Kidney capillary endothelial cell (primary cell): ENCODE measurements at regions not wholly inside any gene's neighbourhood (a gene's known extent, or its start where the extent isn't known, plus 50 kb on each side); places are given as distances from the start of the nearest gene placed in this dataset.
"Not testable (repeated sequence)": the region's sequence is repeated elsewhere in the genome, so short reads cannot be mapped to it uniquely, and the experiment has no call there.

Source experiments
- DNase-seq: peaks from one replicate; pipeline ENCODE4 v3.0.0-alpha.2; 2018; ENCODE audit warnings: low spot score

DNA sequence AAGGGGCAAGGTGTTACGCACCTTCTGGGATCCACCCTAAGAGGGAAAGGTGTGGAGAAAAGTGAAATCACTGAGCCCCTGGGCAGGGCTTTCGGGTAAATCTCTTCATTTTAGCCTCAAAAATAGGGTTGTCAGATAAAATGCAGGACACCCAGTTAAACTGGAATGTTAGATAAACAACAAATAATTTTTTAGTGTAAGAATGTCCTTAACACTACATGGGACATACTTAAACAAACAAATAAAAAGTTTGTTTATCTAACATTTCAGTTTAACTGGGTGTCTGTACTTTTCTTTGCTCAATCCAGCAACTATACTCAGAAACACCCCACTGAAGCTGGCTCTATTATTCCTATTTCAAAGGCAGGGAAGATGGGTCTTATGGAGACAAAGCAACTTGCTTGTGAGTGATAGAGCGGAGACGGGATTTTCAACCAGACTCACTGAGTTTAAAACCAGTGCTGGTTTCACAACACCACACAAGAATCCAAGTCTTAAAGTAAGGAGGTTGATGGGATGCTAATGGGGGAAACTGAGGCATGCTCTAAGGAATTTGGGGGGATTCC lies 144.8 kb upstream of the RBPJ start:
- no peak for DNase-seq

DNA sequence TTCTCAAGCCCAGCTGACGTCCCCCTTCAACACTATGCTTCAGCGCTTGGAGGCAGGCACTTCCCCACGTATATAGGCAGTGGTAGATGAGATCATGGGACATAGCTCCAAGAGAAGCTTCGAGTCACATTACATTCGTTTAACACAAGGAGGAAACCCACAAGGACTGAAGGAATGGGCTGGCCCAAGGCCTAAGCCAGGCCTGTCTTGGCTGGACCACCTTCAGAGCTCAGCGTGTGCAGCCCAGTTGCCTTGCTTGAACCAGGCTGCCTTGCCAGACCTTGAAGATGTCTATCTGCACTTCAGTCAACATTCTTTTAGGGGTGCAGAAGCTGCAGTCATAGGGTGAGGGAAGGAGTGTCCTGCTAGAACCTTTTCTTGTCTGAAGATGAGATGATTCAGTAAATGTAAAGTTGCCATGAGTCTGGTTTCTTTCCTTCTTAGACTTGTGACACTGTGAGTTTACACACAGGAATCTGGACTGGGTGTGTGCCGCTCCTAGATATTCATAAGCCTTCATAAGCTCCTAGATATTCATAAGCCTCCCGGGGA lies 144.1 kb upstream of the RBPJ start:
- DNase-seq = no peak

DNA sequence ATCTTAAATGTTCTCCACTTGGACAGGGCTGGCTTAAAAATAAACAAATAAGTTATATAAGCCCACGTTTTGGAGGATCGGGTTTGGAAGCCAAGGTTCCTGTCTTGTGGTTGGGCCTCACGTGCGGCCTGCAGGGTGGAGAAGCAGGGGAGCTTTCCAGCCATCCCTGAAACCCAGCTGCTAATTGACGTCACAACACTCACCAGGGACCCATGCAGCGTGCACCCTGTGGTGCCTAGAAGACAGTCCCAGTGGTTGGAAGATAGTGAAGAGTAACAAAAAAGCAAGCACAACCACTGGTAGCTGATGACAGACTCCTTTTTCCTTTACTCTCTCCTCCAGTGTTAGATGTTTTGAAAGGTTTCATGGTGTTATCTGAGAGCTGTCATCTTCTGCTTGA lies 142.0 kb upstream of the RBPJ start:
- no peak for DNase-seq

DNA sequence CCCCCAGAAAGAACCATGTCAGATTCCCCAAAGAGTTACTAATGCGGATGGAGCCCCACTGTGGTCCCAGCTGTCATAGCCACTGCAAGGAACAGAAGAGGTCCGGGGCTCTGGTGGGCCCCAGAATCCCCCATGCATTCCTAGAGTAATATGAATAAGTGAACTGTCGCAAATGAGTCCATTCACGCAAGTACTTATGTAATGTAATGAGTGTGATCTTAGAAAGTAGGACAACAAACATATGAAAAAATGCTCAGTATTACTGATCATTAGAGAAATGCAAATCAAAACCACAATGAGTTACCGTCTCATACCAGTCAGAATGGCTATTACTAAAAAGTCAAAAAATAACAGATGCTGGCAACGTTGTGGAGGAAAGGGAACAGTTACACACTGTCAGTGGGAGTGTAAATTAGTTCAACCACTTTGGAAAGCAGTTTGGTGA lies 141.5 kb upstream of the RBPJ start:
- DNase-seq = no peak

DNA sequence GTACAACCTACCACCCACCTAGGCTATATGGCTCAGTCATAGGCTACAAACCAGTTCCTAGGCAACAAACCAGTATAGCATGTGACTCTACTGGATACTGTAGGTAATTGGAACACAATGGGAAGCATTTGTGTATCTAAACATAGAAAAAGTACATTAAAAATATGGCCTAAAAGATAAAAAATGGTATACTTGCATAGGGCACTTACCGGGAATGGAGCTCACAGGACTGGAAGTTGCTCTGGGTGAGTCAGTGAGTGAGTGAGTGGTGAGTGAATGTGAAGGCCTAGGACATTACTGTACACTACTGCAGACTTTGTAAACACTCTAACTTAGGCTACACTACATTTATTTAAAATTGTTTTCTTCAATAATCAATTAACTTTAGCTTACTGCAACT lies 139.2 kb upstream of the RBPJ start:
- DNase-seq = no peak

DNA sequence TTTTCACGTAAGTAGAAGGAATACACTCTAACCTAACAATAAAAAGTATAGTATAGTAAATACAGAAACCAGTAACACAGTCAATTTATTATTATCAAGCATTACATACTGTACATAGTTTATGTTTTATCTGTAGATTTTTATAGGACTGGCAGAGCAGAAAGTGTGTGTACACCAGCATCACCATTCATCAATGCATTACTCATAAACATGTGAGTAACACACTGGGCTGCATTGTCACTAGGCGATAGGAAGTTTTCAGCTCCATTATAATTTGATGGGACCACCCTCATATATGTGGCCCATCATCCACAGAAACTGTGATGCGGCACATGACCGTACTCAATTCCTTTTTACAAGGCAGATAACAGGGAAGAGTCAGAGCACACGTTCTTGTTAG lies 137.8 kb upstream of the RBPJ start:
- no peak for DNase-seq

DNA sequence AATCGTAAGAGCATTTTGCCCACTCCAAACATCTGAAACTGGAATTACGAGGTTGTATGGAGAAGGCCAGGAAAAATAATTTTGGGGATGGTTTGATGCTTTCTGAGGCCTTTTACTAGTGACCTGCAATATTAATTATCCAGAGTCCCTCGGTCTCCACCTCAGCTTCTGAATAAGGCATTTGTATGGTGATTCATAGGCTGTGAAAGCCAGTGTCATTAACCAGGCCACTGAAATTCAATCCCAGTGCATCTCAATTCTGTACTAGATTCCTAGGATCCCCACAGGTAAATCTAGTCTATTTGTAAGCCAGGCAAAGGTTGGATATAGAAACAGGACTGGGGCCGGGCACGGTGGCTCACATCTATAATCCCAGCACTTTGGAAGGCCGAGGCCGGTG lies 135.4 kb upstream of the RBPJ start:
- DNase-seq = no peak

DNA sequence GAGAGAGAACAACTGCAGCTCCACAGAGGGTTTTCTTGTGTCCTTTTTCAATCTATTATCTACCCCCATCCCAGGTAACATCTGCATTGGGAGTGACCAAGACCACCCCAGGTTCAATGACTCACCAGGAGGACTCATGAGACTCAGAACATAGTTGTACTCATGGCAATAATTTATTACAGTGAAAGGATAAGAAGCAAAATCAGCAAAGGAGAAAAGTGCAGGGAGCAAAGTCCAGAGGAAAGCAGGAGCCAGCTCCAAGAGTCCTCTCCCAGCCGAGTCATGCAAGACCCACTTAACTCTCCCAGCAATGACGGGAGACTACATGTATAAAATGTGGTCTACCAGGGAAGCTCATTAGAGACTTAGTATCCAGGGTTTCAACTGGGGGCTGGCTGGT lies 129.5 kb upstream of the RBPJ start:
- DNase-seq = no peak

DNA sequence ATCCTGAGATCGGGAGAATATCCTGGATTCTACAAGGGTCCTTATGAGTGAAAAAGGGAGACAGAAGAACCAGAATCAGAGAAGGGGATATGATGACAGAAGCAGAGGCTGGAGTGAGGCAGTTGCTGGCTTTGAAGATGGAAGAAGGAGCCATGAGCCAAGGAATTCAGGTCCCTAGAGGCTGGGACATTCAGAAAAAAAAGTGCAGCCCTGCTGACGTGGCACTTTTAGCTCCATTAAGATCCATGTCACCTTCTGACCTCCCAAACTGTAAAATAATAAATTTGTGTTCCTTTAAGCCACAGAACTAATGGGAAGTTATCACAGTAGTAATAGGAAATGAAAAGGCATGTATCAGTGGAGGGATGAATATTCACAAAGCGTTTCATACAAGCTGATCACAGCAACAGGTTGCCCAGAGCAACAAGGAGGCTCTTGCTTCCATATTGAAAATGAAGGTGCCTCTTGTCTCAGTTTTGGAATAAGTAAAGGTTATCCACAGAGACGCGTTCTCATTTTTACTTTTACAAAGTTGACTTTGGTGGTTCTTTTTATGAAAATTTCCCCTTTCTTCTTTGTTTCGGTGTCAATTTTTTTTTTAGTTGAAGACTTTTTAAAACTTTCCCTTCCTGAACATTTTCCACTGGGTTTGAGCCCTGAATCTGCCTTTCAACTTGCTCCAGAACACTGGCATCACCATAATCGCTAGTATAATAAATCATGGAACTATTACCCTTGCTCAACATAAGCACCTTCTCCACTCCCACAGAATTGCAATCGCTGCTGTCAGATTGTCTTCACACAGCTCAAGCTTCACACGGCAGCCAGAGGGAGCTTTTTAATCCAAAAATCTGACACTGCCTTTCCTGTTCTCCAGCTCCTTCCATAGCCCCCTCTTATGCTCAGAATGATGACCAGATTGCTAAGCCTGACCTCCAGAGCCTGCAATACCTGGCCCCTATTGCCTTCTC lies 127.6 kb upstream of the RBPJ start:
- DNase-seq = no peak

DNA sequence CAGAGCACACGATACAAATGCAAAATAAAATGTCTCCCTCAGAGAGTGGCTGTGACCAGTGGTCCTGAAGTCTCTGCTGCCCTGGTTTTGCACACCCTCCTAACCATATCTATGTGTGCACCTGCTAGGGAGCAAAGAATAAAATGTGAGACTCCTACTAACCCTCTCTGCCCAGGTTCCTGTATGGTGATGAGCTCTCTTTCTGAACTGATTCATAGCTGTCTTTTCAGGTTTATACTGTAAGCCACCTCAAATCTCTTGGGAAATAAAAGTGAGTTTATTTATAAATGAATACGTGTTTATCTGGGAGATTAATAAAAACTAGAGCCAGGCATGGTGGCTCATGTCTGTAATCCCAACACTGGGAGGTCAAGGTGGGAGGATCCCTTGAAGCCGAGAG lies 126.0 kb upstream of the RBPJ start:
- no peak for DNase-seq

DNA sequence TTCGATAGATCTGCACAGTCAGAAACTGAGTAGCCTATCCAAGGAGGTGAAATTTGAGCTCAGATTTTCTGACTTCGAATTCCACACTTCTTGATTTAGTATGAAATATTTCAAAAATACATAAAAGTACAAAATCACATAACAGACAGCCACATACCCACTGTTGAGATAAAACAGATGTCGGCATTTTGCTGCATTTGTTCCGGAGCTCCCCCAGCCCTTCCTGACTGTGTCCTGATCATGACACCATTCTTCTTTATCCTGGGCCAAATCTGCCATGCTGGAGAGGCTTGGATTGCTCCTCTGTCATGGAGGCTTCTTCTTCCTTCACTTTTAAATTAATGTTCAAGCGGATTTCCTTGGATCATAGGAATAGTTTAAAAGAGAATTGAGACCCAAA lies 124.2 kb upstream of the RBPJ start:
- DNase-seq = no peak

DNA sequence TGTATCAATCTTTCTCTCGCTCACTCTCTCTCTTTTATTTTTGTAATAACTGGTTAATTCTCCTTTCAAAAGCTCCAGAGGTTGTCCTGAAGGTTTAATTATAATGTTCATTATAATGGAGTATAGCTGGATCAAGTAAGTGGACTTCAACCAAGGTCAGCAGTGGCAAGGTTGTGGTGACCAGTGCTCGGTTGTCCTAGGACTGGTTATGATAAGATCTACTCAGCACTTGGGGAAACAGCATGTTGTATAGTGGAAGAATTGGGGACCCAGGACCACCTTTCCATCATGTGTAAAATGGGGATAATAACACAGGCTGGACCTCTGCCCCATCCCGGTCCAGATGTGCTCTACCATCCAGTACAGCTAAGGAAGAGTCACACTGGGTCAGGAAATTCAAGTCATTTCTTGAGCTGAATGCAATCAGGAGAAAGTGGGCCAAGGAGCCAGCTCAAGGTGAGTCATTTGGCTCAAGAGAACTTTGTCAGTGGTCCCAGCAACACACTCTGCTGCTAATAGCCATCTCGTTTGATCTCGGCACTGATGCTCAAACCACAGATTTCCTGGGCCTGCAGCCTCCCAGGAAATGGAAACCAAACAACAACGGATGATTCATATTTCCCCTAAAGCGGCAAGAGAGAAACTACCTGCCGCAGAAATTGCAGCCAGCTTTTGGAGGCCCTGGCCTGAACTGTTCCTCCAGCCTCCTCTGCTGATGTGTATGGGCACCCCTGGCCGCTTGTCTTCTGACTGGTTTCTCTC lies 123.6 kb upstream of the RBPJ start:
- DNase-seq = peak; percentile 27

DNA sequence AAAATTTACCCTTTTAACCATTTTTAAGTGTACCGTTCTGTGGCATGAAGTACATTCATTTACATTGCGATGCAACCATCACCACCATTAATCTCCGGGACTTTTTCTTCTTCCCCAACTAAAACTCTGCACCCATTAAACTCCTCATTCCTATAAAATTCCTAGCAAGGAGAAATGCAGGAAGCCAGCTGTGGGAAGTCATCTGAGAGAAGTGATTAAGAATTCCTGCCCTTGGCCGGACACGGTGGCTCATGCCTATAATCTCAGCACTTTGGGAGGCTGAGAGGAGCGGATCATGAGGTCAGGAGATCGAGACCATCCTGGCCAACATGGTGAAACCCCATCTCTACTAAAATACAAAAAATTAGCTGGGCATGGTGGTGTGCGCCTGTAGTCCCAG lies 121.9 kb upstream of the RBPJ start:
- DNase-seq = not testable (repeated sequence)

DNA sequence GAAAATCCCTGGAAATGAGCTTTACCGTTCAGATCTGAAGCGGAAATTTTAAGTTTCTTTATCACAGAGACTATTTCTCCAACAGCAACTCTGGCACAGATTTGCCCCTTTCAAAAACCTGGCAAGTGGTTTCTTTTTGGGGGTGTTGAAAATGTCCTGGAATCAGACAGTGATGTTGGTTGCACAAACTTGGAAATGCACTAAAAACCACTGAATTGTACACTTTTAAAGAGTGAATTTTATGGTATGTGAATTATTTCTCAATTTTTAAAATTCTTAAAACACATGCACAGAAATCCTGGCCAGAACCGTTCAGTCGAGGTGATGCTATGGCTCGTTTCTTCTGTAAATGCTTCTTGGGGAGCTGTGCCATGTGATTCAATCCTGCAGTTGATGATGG lies 121.2 kb upstream of the RBPJ start:
- no peak for DNase-seq

DNA sequence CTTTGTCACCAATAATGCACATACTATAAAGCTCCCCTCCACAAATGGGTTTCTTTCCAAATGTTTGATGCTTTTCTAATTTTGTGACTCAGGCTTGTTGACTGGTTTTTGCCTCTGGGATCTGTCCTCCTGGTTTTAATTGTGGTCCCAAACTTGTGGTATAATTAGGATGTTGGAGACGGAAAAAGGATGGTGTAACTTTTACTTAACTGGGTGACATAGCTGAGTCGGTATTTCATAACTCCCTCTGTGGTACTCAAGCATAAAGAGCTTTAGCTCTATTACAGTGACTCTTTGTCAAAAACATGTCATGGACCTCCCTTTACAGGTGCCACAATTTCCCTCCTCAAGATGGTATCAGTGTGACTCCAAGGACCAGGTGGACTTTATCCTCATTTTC lies 119.7 kb upstream of the RBPJ start:
- no peak for DNase-seq

DNA sequence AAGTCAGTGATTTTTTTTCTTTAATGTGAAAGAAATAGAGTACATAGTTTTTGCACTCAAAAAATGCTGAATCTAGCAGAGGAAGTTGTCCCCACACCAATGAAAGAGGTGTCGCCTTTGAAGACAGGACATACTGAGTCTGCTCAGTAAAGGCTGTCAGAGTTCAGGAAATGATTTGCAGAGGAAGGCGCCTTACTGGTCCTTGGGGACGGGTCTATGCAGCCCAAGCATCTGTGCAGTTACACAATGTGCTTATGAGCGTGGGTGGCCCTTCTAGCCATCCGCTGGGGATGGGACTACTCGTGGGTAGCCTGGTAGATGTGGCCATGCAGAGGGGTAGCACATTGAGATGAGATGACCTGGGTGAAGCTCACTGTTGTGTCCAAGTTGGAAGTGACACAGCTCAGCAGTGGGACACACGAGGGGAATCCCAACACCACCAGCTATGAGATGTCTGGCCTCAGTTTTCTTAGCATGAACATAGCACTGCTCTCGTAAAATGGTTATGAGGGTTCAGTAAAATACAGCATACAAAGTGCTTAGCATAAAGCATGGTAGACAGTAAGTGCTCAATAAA lies 116.5 kb upstream of the RBPJ start:
- DNase-seq = no peak

DNA sequence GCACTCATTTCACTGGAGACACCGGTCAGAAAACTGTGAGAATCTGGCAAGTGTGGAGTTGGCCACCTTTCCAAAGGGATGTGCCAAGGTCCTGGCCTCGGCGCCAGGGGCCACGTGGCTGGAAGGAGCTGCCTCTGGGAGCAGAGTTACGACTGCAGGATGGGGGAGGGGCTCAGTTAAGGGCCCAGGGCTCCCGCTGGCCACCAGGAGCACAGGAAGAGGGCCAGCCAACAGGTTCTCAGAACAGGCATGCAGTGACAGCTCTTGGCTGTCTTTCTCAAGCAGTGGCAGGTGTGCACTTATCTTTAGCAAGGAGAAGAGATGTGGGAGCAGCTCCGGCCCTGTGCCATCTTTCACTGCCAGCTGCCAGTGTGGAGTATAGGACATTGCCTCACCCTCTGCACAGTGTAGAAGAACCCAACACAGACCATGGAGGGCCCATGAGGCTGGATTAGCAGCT lies 115.9 kb upstream of the RBPJ start:
- DNase-seq = no peak

DNA sequence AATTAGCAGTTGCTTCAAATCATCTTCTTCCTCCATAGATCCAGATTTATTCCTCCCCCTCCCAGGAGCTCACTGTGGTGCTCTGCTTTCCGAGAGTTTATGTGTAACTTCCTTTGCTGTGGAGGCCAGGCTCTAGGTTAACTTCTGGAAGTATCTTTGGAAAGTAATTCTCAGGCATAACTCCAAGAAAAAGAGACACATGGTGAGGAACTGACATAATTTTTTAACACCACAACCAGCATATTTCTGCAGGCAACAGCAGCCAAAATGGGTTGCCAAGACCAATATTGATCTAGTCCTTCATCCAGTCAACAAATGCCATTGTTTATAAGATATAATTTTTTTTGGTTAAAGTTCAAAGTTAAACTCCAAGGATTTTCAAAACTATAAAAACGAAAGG lies 114.5 kb upstream of the RBPJ start:
- no peak for DNase-seq

DNA sequence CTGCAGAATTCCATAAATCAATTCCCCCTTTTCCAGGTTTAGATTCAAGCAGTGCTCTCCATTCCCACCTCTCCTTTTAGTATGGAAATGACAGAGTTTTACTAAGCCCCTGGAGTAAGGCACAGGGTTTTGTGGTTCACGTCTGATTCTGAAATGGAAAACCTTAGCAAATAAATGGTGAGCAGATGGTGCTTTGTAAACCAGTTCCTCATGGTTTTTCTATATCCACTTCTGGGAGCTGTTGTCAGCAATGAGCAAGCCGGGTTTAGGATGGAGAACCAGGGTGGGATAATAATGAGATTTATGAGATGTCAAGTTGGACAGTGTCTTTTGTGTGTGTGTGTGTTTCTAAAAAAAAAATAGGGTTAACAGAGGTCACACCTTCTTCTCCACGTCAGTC lies 113.8 kb upstream of the RBPJ start:
- no peak for DNase-seq

DNA sequence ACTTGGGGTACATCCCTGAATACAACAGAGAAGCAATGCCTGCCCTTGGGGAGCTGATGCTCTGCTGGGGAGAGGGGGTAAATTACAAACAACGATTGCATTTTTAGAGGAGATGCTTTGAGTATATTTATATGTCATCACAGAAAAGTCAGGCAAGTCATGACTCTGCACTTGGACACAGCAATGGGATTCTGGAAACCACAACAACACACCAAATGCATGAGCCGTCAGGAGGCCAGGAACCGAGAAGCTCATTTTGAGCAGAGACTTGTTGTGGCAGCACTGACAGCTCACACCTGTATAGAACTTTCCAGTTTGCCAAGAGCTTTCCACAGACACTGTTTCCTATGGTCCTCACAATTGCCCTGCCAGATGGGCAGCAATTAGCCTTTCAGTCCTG lies 113.2 kb upstream of the RBPJ start:
- no peak for DNase-seq

DNA sequence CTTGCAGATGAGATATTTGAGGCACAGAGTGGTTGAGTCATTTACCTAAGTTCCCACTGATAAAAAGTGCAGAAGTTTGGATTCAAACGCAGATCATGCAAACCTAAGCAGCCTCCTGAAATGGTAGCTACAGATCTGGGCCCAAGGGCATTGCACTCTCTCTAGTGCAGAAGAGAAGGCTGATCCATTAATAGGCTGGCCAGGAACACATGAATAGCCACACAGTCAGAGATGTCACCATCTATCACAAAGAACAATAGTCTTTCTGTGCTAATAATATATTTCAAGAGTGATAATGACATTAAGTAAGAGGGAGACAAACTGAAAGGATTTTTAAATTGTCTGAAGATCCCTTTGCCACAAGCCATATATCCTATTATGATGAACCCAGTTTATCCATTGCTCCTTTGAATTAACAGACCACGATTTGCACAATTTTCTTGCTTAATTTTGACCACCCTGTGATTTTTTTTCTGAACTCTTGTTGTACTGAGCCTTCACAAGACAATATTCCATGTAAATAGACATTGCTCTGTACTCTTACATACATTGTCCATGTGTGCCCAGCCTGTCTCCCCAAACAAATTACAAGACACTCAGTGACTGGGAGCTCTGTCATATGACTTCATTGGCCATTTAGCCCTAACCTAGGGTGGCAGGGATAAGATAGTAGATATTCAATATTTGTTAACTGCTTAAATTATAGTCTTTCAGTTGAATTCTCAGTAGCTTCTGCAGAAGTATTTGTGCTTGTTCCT lies 112.4 kb upstream of the RBPJ start:
- no peak for DNase-seq
